Small intestine (tissue), 7 donors: ENCODE measurements at regions not wholly inside any gene's neighbourhood (a gene's known extent, or its start where the extent isn't known, plus 50 kb on each side); places are given as distances from the start of the nearest gene placed in this dataset.
"Not testable (repeated sequence)": the region's sequence is repeated elsewhere in the genome, so short reads cannot be mapped to it uniquely, and the experiment has no call there.

Experiments used
- DNase-seq, 2 donors: peaks; one replicate each; pipeline versions ENCODE4 v3.0.0 to v3.0.0-alpha.2; 2013
- FAIRE-seq: peaks from 2 replicates; lab custom pipeline; 2012; peaks lifted over from hg19 to GRCh38; lab: Jason Lieb, UNC
- H3K27ac ChIP-seq, 3 donors: one replicate each; pipeline ENCODE4 v1.5.1; 2013; ENCODE audit warnings: low read length in 2 of 3, mild to moderate bottlenecking in 2 of 3, control low read depth in 1 of 3, inconsistent platforms in 1 of 3, low read depth in 1 of 3, moderate library complexity in 1 of 3
- H3K27me3 ChIP-seq, 3 donors: one replicate each; pipeline ENCODE4 v1.6.1; 2013; ENCODE audit warnings: low read length in 3 of 3, inconsistent platforms in 1 of 3; ENCODE audit not compliant: control insufficient read depth in 3 of 3, insufficient read depth in 3 of 3
- H3K36me3 ChIP-seq, 3 donors: one replicate each; pipeline ENCODE4 v1.6.1; 2013; ENCODE audit warnings: low read length in 3 of 3, inconsistent platforms in 1 of 3, low read depth in 1 of 3, mild to moderate bottlenecking in 1 of 3, moderate library complexity in 1 of 3; ENCODE audit not compliant: control insufficient read depth in 3 of 3, insufficient read depth in 2 of 3
- H3K4me1 ChIP-seq, 3 donors: one replicate each; pipeline ENCODE4 v1.6.1; 2013; ENCODE audit warnings: low read length in 2 of 3, inconsistent platforms in 1 of 3, low read depth in 1 of 3, mild to moderate bottlenecking in 1 of 3, moderate library complexity in 1 of 3; ENCODE audit not compliant: control insufficient read depth in 3 of 3, insufficient read depth in 2 of 3
- H3K4me3 ChIP-seq, 3 donors: one replicate each; pipeline ENCODE4 v1.5.1; 2013; ENCODE audit warnings: low read length in 3 of 3, control low read depth in 1 of 3, inconsistent platforms in 1 of 3, low read depth in 1 of 3, mild to moderate bottlenecking in 1 of 3, moderate library complexity in 1 of 3
- H3K9me3 ChIP-seq, 2 donors: one replicate each; pipeline ENCODE4 v1.6.1; 2013; ENCODE audit warnings: low read depth in 1 of 2, low read length in 1 of 2; ENCODE audit not compliant: control insufficient read depth in 2 of 2, insufficient read depth in 1 of 2
- WGBS, 3 donors: extraction: QIAGEN DNeasy Blood & Tissue Kit; methylation state at CpG; one replicate each; pipeline ENCODE4 v1.1.7; 2013; 5-methylcytosine and 5-hydroxymethylcytosine counted together
- donor health status: healthy with polysubstance abuse.
- donor health status: control.
- donor health status: control.
- donor health status: Bipolar disorder and iron deficiency.
- donor health status: healthy.

- Histone ChIP-seq H3K4me1 (no peaks in the 10 kb centered on the region), H3K27ac (no peak overlapping the region), H3K36me3 (no peaks in the 10 kb centered on the region), H3K9me3 (no peaks in the 10 kb centered on the region), H3K4me3 (no peak overlapping the region), H3K27me3 (no peaks in the 10 kb centered on the region)
- DNase-seq, result no peak
- FAIRE-seq, result no peak
Observed at GRCh38 chr5:86257871-86258270, 359.9 kb upstream of the COX7C start.

DNA sequence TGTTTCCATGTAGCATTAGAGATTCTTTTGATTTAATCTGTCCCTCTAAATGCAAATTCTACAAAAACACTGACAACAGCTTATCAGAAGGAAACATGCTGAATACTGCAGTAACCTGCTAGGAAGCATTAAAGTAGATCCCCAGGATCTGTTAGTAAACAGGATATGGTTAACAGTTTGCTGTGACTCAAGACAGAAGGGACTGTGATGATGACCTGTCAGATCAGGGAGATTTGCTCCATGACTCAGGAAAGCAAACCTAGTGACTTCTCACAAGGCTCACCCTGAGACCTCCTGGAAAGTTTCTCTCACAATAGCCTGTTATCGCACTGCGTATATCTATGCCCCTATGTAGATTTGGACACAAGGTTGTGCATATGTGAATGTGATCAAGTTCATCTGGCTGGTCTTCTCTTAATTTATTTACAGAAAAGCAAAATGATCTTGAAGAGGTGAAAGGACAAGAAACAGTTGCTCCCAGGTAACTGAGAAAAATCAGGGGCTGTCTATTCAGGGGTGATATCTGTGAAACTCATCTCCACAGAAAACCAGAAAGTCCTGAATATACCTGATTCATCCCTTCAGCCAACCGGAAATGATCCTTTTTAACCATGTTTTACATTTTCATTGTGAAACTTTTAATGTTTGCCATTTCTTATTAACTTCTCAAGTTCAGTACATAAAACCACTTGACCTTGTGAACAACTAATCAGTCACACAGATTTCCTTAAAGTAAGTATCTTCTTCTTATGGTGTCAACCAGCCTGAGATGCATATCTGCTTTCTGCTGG is 333.1 kb upstream of the COX7C start:
- not testable (repeated sequence) for H3K27me3 ChIP-seq, H3K36me3 ChIP-seq, FAIRE-seq, DNase-seq, H3K9me3 ChIP-seq, H3K4me3 ChIP-seq, H3K27ac ChIP-seq, H3K4me1 ChIP-seq
- 80 to 90% (median 89%) methylated on average over 3 of the region's 3 CpGs for WGBS, 3 donors

DNA sequence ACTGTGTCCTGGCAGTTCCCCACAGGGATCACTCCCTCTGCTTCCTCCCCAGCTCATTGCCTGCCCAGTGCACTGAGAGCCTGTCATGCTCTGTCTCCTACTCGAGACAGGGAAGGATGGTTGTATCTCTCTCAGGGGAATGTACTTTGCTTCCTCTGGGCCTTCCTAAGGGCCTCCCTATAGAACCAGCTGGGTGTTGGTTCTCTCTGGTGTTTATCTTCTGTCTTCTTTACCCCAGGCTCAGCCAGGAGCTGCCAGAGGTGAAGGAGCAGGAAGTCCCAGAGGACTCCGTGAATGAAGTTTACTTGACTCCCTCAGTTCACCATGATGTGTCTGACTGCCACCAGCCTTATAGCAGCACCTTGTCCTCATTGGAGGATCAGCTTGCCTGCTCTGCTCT is 330.3 kb upstream of the COX7C start:
- not testable (repeated sequence) for H3K9me3 ChIP-seq, FAIRE-seq

DNA sequence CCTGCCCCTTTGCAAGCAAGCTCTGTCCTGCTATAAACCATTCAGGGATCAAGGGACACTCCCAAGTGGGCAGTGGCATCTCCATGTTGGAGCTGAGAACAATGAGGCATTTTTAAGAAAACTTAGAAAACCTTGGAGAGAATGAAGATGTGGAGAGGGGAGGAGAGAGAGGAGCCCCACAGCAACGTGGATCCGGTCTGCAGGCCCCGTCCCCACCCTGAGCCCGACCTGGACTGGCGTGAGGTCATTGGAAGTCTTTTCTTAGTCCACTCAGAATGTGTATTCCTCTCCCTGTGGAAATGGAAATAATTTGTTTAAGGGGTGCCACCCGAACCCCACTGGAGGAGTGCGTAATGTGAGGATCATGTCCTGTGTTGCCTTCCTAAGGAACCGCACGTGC is 328.0 kb upstream of the COX7C start:
- H3K36me3 ChIP-seq, H3K4me1 ChIP-seq, H3K27ac ChIP-seq, FAIRE-seq, H3K4me3 ChIP-seq, H3K9me3 ChIP-seq, H3K27me3 ChIP-seq, DNase-seq: not testable (repeated sequence)
- WGBS, 3 donors, result 86 to 89% (median 87%) methylated on average over 9 of the region's 9 CpGs

More for the DNA sequence above, 330.3 kb upstream of the COX7C start:
- not testable (repeated sequence) for H3K36me3 ChIP-seq, H3K4me3 ChIP-seq, H3K27ac ChIP-seq, H3K27me3 ChIP-seq, H3K4me1 ChIP-seq, DNase-seq
- WGBS, 3 donors, result 51 to 63% (median 58%) methylated on average over 2 of the region's 2 CpGs

GRCh38 chr5:86292811-86293210 is 324.9 kb upstream of the COX7C start:
- FAIRE-seq, DNase-seq, H3K27me3 ChIP-seq, H3K36me3 ChIP-seq, H3K4me1 ChIP-seq, H3K27ac ChIP-seq, H3K9me3 ChIP-seq, H3K4me3 ChIP-seq: not testable (repeated sequence)
- WGBS, 3 donors, result 36 to 77% (median 46%) methylated on average over 6 of the region's 6 CpGs

DNA sequence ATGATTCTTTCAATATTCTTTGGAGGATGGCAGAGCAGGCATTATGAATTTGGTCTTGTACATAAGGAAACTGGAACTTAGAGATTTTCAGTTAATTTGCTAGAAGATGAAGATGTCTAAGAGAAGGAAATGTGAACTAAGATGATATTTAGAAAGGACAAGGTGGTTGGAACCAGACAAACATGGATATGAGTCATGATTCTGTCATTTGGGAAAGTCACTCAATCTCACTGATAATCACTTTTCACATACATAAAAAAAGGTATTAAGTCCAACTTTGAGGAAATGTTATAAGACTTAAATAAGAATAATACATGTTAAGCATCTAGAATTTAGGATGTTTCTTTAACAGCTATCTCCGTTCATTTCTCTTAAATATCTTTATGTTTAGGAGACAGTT is 315.1 kb upstream of the COX7C start:
- not testable (repeated sequence) for H3K27me3 ChIP-seq, H3K36me3 ChIP-seq, DNase-seq, FAIRE-seq, H3K9me3 ChIP-seq, H3K4me3 ChIP-seq, H3K4me1 ChIP-seq, H3K27ac ChIP-seq
- 75 to 83% (median 80%) methylated on average over 1 of the region's 1 CpG for WGBS, 3 donors

- not testable (repeated sequence) for H3K9me3 ChIP-seq, H3K27me3 ChIP-seq, H3K4me3 ChIP-seq, H3K4me1 ChIP-seq, H3K36me3 ChIP-seq, H3K27ac ChIP-seq
- FAIRE-seq (peak; percentile 91), DNase-seq (peak; percentile 1 to 5)
- 0 to 3% (median 0%) methylated on average over 2 of the region's 2 CpGs for WGBS, 3 donors
Observed at GRCh38 chr5:86305050-86305449, 312.7 kb upstream of the COX7C start.

DNA sequence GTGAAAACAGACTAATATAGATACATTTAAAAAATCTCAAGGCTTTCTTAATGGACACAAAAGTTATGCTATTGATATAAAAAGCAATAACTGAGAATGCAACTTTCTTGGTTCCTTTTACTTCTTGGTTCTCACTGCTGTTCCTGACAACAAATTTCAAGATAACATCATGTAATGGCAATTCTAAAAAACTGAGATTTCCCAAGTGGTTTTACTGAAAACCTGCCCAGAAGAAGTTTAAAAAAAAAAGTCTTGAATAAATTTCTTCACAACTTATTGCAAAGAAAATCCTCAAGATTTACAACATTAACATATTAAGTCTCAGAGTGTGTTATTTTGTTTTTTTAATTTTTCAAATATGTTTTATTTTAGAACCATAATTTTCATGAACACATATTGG is 302.8 kb upstream of the COX7C start:
- H3K36me3 ChIP-seq, result no peaks in the 10 kb centered on the region
- DNase-seq (no peak), FAIRE-seq (no peak)
- no peaks in the 10 kb centered on the region for H3K27me3 ChIP-seq
- H3K4me1 ChIP-seq, result no peaks in the 10 kb centered on the region
- no peak overlapping the region for H3K27ac ChIP-seq
- no peak overlapping the region for H3K4me3 ChIP-seq
- no peaks in the 10 kb centered on the region for H3K9me3 ChIP-seq

GRCh38 chr5:86320266-86320665 is 297.5 kb upstream of the COX7C start:
- Histone ChIP-seq H3K27ac (no peak overlapping the region), H3K27me3 (no peaks in the 10 kb centered on the region), H3K9me3 (no peaks in the 10 kb centered on the region), H3K36me3 (no peaks in the 10 kb centered on the region), H3K4me1 (no peaks in the 10 kb centered on the region), H3K4me3 (no peak overlapping the region)
- FAIRE-seq (no peak), DNase-seq (no peak)
